Naive thymus-derived CD4-positive, alpha-beta T cell (primary cell): ENCODE measurements at regions not wholly inside any gene's neighbourhood (a gene's known extent, or its start where the extent isn't known, plus 50 kb on each side); places are given as distances from the start of the nearest gene placed in this dataset.

Source experiments
- ATAC-seq: fragments of 150-1000 bp; cut with Tn5 transposase; 2 replicates; pipeline ENCODE4 v1.10.0; 2021; ENCODE audit warnings: mild to moderate bottlenecking, moderate library complexity
- CTCF ChIA-PET: fragments of 350-600 bp; sonication (Branson Sonifier 250); formaldehyde crosslinking; loops from one replicate; lab custom pipeline; 2021; ENCODE audit warnings: antibody characterized with exemption; lab: Charles Lee
- POLR2A ChIA-PET: fragments of 350-600 bp; sonication (Branson Sonifier 250); formaldehyde crosslinking; loops from one replicate; lab custom pipeline; 2021; ENCODE audit warnings: antibody characterized with exemption, inconsistent platforms; lab: Charles Lee
- DNase-seq, 9 donors: peaks; one replicate each; pipeline versions ENCODE4 v3.0.0 to v3.0.0-alpha.2; 2020 to 2022; ENCODE audit warnings: mixed read lengths in 1 of 9
- H3K27ac ChIP-seq: one replicate; pipeline ENCODE4 v1.7.0; 2013; ENCODE audit warnings: mild to moderate bottlenecking, low read depth, low read length, moderate library complexity
- H3K27me3 ChIP-seq, 2 donors: one replicate each; pipeline ENCODE4 v1.7.0; 2013; ENCODE audit warnings: low read length in 2 of 2, mild to moderate bottlenecking in 2 of 2, moderate library complexity in 2 of 2; ENCODE audit not compliant: control insufficient read depth in 2 of 2, insufficient read depth in 2 of 2
- H3K36me3 ChIP-seq, 3 experiments: 1 replicate in 2 of 3; 2 replicates in 1 of 3; pipeline ENCODE4 v1.7.0; 2013; ENCODE audit warnings: low read length in 3 of 3, mild to moderate bottlenecking in 3 of 3, moderate library complexity in 1 of 3; ENCODE audit not compliant: insufficient read depth in 3 of 3, control insufficient read depth in 2 of 3
- H3K4me1 ChIP-seq, 2 donors: one replicate each; pipeline ENCODE4 v1.7.0; 2013; ENCODE audit warnings: low read length in 2 of 2, mild to moderate bottlenecking in 2 of 2, moderate library complexity in 1 of 2; ENCODE audit not compliant: control insufficient read depth in 2 of 2, insufficient read depth in 2 of 2
- H3K4me3 ChIP-seq: 2 replicates; pipeline ENCODE4 v1.7.0; 2013; ENCODE audit warnings: mild to moderate bottlenecking, low read length
- H3K9me3 ChIP-seq, 3 experiments: 1 replicate in 2 of 3; 2 replicates in 1 of 3; pipeline ENCODE4 v1.7.0; 2013; ENCODE audit warnings: low read length in 3 of 3; ENCODE audit not compliant: control insufficient read depth in 2 of 3
- H3K27ac Mint-ChIP-seq, 9 donors: one replicate each; pipeline ENCODE4 v1.8.0; 2020 to 2022; ENCODE audit warnings: mixed read lengths in 9 of 9, mild to moderate bottlenecking in 8 of 9, moderate library complexity in 5 of 9, inconsistent platforms in 2 of 9
- H3K27me3 Mint-ChIP-seq, 5 donors: one replicate each; pipeline ENCODE4 v1.8.0; 2021 to 2022; ENCODE audit warnings: mixed read lengths in 5 of 5, mild to moderate bottlenecking in 1 of 5
- H3K36me3 Mint-ChIP-seq, 5 donors: one replicate each; pipeline ENCODE4 v1.8.0; 2020 to 2022; ENCODE audit warnings: mixed read lengths in 5 of 5, mild to moderate bottlenecking in 3 of 5, inconsistent platforms in 1 of 5
- H3K4me1 Mint-ChIP-seq, 7 donors: one replicate each; pipeline ENCODE4 v1.8.0; 2020 to 2022; ENCODE audit warnings: mixed read lengths in 7 of 7, mild to moderate bottlenecking in 3 of 7, inconsistent platforms in 1 of 7
- H3K4me3 Mint-ChIP-seq, 10 donors: one replicate each; pipeline ENCODE4 v1.8.0; 2020 to 2022; ENCODE audit warnings: mild to moderate bottlenecking in 10 of 10, mixed read lengths in 10 of 10, moderate library complexity in 6 of 10, inconsistent platforms in 2 of 10
- H3K9me3 Mint-ChIP-seq, 11 donors: one replicate each; pipeline ENCODE4 v1.8.0; 2020 to 2022; ENCODE audit warnings: mixed read lengths in 11 of 11, mild to moderate bottlenecking in 4 of 11, inconsistent platforms in 1 of 11, moderate library complexity in 1 of 11
- intact Hi-C, 2 donors: fragments of 100-400 bp; cut with micrococcal nuclease; formaldehyde crosslinking; loops; one replicate each; pipeline ENCODE4 v1.15.1; 2023

GRCh38 chr10:62658516-62658915 lies 146.0 kb upstream of the ADO start:
- Histone ChIP-seq H3K36me3 (no peaks in the 10 kb centered on the region), H3K4me1 (no peaks in the 10 kb centered on the region), H3K27me3 (no peaks in the 10 kb centered on the region), H3K4me3 (no peak overlapping the region), H3K9me3 (no peaks in the 10 kb centered on the region), H3K27ac (no peak overlapping the region)
- no peak overlapping the region for H3K27ac Mint-ChIP-seq
- H3K9me3 Mint-ChIP-seq: peaks cover 0 to 14% (median 0%) of the 10 kb centered on the region in 11 donors
- ATAC-seq (no peak), DNase-seq (no peak)
- peaks cover 0 to 3% (median 0%) of the 10 kb centered on the region in 5 donors for H3K36me3 Mint-ChIP-seq
- peaks cover 0 to 6% (median 0%) of the 10 kb centered on the region in 5 donors for H3K27me3 Mint-ChIP-seq
- CTCF ChIA-PET: interaction anchor here (0.7 kb wide), 1 partner anchor 539 kb away, joined by 3 read pairs; no protein-coding TSS in a partner anchor
- POLR2A ChIA-PET: no interaction called here
- H3K4me3 Mint-ChIP-seq: no peak overlapping the region
- intact Hi-C loops: no loop called here
- peaks cover 0 to 6% (median 0%) of the 10 kb centered on the region in 7 donors for H3K4me1 Mint-ChIP-seq

- Histone ChIP-seq H3K27me3 (no peaks in the 10 kb centered on the region), H3K27ac (no peak overlapping the region), H3K4me3 (no peak overlapping the region), H3K4me1 (no peaks in the 10 kb centered on the region), H3K9me3 (no peaks in the 10 kb centered on the region), H3K36me3 (no peaks in the 10 kb centered on the region)
- intact Hi-C loops: no loop called here
- Mint-ChIP-seq H3K36me3 (no peaks in the 10 kb centered on the region), H3K9me3 (peaks cover 0 to 5% (median 0%) of the 10 kb centered on the region in 11 donors), H3K4me3 (no peak overlapping the region), H3K27ac (peak overlapping the region in 1 of 9 donors; percentile 61), H3K4me1 (peaks cover 0 to 2% (median 0%) of the 10 kb centered on the region in 7 donors), H3K27me3 (peaks cover 0 to 7% (median 0%) of the 10 kb centered on the region in 5 donors)
- POLR2A ChIA-PET: interaction anchor here (0.6 kb wide), 2 partner anchors 195 to 213 kb away, joined by 4 read pairs; no protein-coding TSS in a partner anchor
- DNase-seq (no peak), ATAC-seq (no peak)
- CTCF ChIA-PET: no interaction called here
These were observed 143.4 kb upstream of the ADO start for GRCh38 chr10:62661143-62661542.

- Mint-ChIP-seq H3K36me3 (no peaks in the 10 kb centered on the region), H3K27ac (no peak overlapping the region), H3K9me3 (peaks cover 0 to 5% (median 0%) of the 10 kb centered on the region in 11 donors), H3K4me1 (peaks cover 0 to 2% (median 0%) of the 10 kb centered on the region in 7 donors), H3K4me3 (no peak overlapping the region), H3K27me3 (peaks cover 0 to 7% (median 0%) of the 10 kb centered on the region in 5 donors)
- Histone ChIP-seq H3K27me3 (no peaks in the 10 kb centered on the region), H3K36me3 (no peaks in the 10 kb centered on the region), H3K4me3 (no peak overlapping the region), H3K4me1 (no peaks in the 10 kb centered on the region), H3K9me3 (no peaks in the 10 kb centered on the region), H3K27ac (no peak overlapping the region)
- ChIA-PET CTCF (no interaction called here), POLR2A (no interaction called here)
- DNase-seq (no peak), ATAC-seq (no peak)
- intact Hi-C loops: no loop called here
These were observed 142.0 kb upstream of the ADO start for GRCh38 chr10:62662486-62662885.

GRCh38 chr10:62665771-62666170 lies 138.7 kb upstream of the ADO start:
- no peaks in the 10 kb centered on the region for H3K4me1 ChIP-seq
- no peak overlapping the region for H3K4me3 Mint-ChIP-seq
- DNase-seq: no peak
- H3K9me3 ChIP-seq: no peaks in the 10 kb centered on the region
- H3K9me3 Mint-ChIP-seq: peaks cover 0 to 5% (median 0%) of the 10 kb centered on the region in 11 donors
- no peak overlapping the region for H3K27ac Mint-ChIP-seq
- no peak overlapping the region for H3K27ac ChIP-seq
- H3K36me3 ChIP-seq: no peaks in the 10 kb centered on the region
- no peak for ATAC-seq
- H3K4me3 ChIP-seq: no peak overlapping the region
- CTCF ChIA-PET: no interaction called here
- intact Hi-C loops: no loop called here
- POLR2A ChIA-PET: interaction anchor here (0.6 kb wide), 1 partner anchor 15 kb away, joined by 3 read pairs; no protein-coding TSS in a partner anchor
- H3K27me3 Mint-ChIP-seq: peaks cover 0 to 7% (median 0%) of the 10 kb centered on the region in 5 donors
- H3K36me3 Mint-ChIP-seq: no peaks in the 10 kb centered on the region
- H3K27me3 ChIP-seq: no peaks in the 10 kb centered on the region
- peaks cover 0 to 14% (median 0%) of the 10 kb centered on the region in 7 donors for H3K4me1 Mint-ChIP-seq

- intact Hi-C loops: no loop called here
- ChIA-PET POLR2A (interaction anchor here (0.6 kb wide), 1 partner anchor 15 kb away, joined by 3 read pairs; no protein-coding TSS in a partner anchor), CTCF (no interaction called here)
- ATAC-seq (peak; percentile 58), DNase-seq (no peak)
- Mint-ChIP-seq H3K9me3 (peaks cover 0 to 5% (median 0%) of the 10 kb centered on the region in 11 donors), H3K36me3 (no peaks in the 10 kb centered on the region), H3K27ac (no peak overlapping the region), H3K4me3 (no peak overlapping the region), H3K27me3 (peaks cover 0 to 7% (median 0%) of the 10 kb centered on the region in 5 donors), H3K4me1 (peaks cover 0 to 19% (median 2%) of the 10 kb centered on the region in 7 donors)
- no peak overlapping the region for H3K4me3 ChIP-seq
- no peaks in the 10 kb centered on the region for H3K27me3 ChIP-seq
- no peaks in the 10 kb centered on the region for H3K9me3 ChIP-seq
- no peaks in the 10 kb centered on the region for H3K4me1 ChIP-seq
- H3K27ac ChIP-seq: no peak overlapping the region
- no peaks in the 10 kb centered on the region for H3K36me3 ChIP-seq
These were observed 138.2 kb upstream of the ADO start for GRCh38 chr10:62666275-62666674.

- Mint-ChIP-seq H3K27me3 (peaks cover 0 to 3% (median 0%) of the 10 kb centered on the region in 5 donors), H3K27ac (peak overlapping the region in 1 of 9 donors; percentile 41), H3K4me1 (peaks cover 0 to 19% (median 2%) of the 10 kb centered on the region in 7 donors), H3K36me3 (no peaks in the 10 kb centered on the region), H3K9me3 (peaks cover 0 to 4% (median 0%) of the 10 kb centered on the region in 11 donors), H3K4me3 (no peak overlapping the region)
- intact Hi-C loops: no loop called here
- no peaks in the 10 kb centered on the region for H3K4me1 ChIP-seq
- no peaks in the 10 kb centered on the region for H3K36me3 ChIP-seq
- no peaks in the 10 kb centered on the region for H3K9me3 ChIP-seq
- ChIA-PET CTCF (no interaction called here), POLR2A (no interaction called here)
- no peaks in the 10 kb centered on the region for H3K27me3 ChIP-seq
- ATAC-seq: peak; percentile 61
- no peak overlapping the region for H3K4me3 ChIP-seq
- H3K27ac ChIP-seq: no peak overlapping the region
- no peak for DNase-seq
These were observed 135.2 kb upstream of the ADO start for GRCh38 chr10:62669341-62669740.

- Histone ChIP-seq H3K9me3 (no peaks in the 10 kb centered on the region), H3K4me3 (no peak overlapping the region), H3K27me3 (no peaks in the 10 kb centered on the region), H3K36me3 (no peaks in the 10 kb centered on the region), H3K4me1 (no peaks in the 10 kb centered on the region), H3K27ac (no peak overlapping the region)
- ATAC-seq: no peak
- intact Hi-C loops: no loop called here
- ChIA-PET POLR2A (no interaction called here), CTCF (no interaction called here)
- Mint-ChIP-seq H3K9me3 (peaks cover 0 to 4% (median 0%) of the 10 kb centered on the region in 11 donors), H3K4me3 (no peak overlapping the region), H3K27ac (no peak overlapping the region), H3K27me3 (no peaks in the 10 kb centered on the region), H3K36me3 (peaks cover 0 to 2% (median 0%) of the 10 kb centered on the region in 5 donors), H3K4me1 (peaks cover 0 to 19% (median 2%) of the 10 kb centered on the region in 7 donors)
- no peak for DNase-seq
These were observed 133.4 kb upstream of the ADO start for GRCh38 chr10:62671104-62671503.
